ENCODE measurements at regions not wholly inside any gene's neighbourhood (a gene's known extent, or its start where the extent isn't known, plus 50 kb on each side); places are given as distances from the start of the nearest gene placed in this dataset.
A peak's percentile ranks its signal among the peaks of the same experiment; 100 is the strongest.

DNA sequence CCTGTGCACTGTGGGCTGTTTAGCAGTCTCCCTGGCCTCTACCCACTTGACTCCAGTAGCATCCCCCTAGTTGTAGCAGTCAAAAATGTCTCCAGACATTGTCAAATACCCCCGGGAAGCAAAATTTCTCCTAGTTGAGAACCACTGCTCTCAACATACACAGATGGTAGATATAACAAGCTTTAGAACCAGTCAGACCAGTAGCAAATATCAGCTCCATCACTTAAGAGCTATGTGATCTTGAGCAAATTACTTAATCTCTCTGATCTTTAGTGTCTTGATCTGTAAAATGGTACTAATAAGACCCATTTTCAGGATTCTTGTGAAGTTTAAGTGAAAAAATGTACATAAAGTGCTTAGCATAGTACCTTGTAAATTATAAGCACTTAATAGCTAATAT, 96.2 kb downstream of the DUSP6 start:
- no peak for DNase-seq (ENCODE audit: low read depth in 2 of 2)

- DNase-seq (ENCODE audit: low read depth in 2 of 2) = no peak
Observed at GRCh38 chr12:89253488-89253887, 98.8 kb downstream of the DUSP6 start.

- no peak for DNase-seq (ENCODE audit: low read depth in 2 of 2)
Observed at GRCh38 chr12:89252284-89252683, 100.0 kb downstream of the DUSP6 start.

- DNase-seq (ENCODE audit: low read depth in 2 of 2) = no peak
Observed at GRCh38 chr12:89251342-89252271, 100.7 kb downstream of the DUSP6 start.

DNA sequence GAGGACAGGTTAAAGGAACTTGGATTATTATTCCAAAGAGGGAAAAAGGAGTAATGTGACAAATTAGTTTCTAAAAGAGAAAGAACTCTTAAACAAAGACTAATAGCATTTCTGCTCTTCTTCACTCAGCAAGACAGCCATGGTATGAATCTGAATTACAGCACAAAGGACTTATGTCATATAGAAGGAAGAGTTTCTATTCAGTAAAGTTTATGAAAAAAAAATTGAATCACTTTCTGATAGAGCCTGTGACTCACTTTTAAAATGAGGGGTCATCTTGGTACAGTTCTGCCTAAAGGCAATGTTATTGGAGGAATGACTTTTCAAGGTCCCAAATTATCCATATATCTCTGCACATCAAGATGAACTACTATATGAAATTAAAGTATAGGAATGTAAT, 101.7 kb downstream of the DUSP6 start:
- DNase-seq (ENCODE audit: low read depth in 2 of 2) = no peak

DNA sequence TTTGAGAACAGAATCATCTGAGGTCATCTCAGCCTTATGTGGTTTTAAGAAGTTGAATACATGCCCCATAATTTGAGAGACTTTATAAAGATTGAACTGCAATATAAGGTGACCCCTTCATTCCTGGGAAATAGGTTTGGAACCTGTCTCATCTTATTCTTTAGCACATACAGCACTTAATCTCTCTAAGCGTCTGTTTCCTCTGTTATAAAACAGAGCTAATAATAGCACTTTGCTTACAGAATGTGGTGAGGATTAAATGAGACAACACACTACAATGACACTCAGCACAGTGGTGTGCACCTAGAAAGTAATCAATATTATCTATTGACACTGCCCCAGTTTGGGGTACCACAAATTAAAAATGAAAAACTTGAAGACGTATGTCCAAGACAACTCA, 102.1 kb downstream of the DUSP6 start:
- no peak for DNase-seq (ENCODE audit: low read depth in 2 of 2)

GRCh38 chr12:89247967-89248366, 104.3 kb downstream of the DUSP6 start:
- DNase-seq (ENCODE audit: low read depth in 2 of 2) = no peak

DNA sequence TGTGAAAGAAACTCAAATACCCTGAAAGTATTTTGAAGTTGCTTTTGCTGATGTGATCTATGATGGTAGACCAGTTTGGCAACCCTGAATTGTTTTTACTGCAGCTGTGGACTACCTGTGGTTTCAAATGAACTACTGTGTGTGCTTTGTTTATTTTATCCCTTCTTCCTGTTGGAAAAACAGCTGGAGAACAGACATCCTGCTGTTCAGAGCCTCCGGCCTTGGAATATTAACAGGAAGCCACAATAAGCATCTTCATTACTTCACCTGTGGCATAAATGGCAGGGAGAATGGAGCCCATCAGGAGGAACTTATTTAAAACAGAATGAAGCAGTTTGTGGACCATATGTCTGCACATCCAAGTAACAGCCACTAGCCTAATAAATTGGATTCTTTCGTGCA, 104.8 kb downstream of the DUSP6 start:
- DNase-seq (ENCODE audit: low read depth in 2 of 2) = no peak

- DNase-seq (ENCODE audit: low read depth in 2 of 2) = peak in 1 of 2 donors; percentile 18
Observed at GRCh38 chr12:89245090-89245489, 107.2 kb downstream of the DUSP6 start.

DNA sequence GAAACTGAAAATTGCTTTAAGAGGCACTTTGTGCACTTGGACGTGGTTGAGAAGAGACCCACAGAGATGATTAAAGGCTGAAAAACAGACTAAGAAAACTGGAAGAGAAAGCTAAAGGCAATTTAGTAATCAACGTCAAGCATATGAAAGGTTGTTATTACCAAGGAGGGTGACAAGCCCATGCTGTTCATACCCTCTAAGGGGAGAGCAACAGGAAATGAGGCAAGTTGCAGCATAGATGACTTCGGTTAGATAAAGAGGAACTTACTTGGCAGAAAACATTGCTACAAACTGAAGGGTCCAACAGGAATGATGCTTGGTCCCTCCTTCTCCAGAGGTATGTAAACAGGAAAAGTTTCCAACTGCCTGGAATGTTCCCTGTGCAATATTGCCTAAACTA, 107.8 kb downstream of the DUSP6 start:
- DNase-seq (ENCODE audit: low read depth in 2 of 2) = no peak

DNA sequence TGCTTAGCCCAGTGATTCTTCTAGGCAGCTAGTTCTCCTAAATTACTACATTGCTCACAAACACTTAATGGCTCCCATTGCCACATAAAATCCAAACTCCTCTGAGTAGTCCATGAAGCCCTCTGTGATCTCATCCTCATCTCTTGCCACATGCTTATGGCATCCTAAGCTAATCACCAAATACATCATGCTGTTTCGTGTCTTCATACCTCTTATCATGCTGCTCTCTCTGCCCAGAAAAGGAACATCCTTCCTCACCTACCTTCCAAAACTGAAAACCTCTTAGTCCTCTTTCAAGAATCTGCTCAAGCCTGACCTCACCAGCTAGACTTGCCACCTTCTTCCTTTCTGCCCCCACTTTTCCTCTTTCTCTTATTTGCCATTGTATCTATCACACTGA, 108.5 kb downstream of the DUSP6 start:
- no peak for DNase-seq (ENCODE audit: low read depth in 2 of 2)

DNA sequence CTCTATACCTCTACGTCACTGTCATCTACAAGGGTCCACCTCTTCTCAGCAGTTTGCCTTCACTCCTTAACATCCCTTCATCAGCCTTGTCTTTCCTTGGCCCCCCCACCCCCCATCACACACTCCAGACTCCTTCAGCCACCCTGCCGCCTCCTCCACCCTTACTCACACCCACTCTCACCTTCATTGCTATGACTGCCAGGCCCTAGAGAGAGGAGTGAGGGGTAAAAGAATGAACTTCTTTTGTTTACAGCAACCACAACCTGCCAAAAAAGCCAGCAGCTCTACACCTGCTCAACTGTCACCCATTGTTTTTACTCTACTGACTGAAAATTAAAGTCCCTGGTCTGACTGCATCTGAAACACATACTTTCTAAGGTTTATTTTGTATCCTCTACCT, 112.8 kb downstream of the DUSP6 start:
- DNase-seq (ENCODE audit: low read depth in 2 of 2) = no peak

GRCh38 chr12:89238593-89238992, 113.7 kb downstream of the DUSP6 start:
- DNase-seq (ENCODE audit: low read depth in 2 of 2) = no peak

DNA sequence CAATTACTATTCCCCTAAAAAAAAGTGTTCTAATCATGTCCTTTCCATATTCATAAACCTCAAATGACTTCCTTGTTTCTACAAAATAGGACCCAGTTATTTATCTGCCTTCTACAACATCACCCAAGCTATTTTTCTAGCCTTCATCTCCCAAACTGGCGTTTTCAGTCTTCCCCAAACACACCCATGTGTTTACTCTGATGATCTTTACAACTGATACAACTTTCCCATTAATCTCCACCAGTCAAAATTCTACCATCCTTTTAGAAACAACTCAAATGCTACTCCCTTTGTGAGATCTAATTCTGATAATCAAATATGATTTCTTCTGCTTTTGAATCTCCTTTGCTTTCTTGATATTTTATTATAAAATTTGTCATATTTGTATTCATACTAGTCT, 114.5 kb downstream of the DUSP6 start:
- DNase-seq (ENCODE audit: low read depth in 2 of 2) = no peak

- no peak for DNase-seq (ENCODE audit: low read depth in 2 of 2)
Observed at GRCh38 chr12:89236748-89237383, 115.4 kb downstream of the DUSP6 start.

DNA sequence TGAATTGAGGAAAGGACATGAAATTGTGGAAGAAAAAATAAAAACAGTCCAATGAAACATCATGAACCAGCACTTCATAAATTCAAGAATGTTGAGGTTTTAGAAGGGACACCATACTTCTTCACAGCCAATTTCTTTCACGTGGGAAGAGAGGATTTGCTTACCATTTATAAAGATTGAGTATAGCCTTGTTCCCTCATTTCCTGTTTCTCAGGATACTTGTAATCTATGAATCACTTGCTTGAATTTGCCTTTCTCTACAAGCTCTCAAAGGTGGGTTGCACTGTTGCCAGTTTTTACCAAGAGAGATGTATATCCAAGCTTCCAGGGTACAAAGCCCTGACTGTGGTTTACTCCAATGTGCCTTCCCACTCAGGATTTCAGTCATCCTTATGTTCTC, 116.1 kb downstream of the DUSP6 start:
- DNase-seq (ENCODE audit: low read depth in 2 of 2) = no peak

GRCh38 chr12:89235189-89235993, 116.9 kb downstream of the DUSP6 start:
- DNase-seq (ENCODE audit: low read depth in 2 of 2) = no peak

DNA sequence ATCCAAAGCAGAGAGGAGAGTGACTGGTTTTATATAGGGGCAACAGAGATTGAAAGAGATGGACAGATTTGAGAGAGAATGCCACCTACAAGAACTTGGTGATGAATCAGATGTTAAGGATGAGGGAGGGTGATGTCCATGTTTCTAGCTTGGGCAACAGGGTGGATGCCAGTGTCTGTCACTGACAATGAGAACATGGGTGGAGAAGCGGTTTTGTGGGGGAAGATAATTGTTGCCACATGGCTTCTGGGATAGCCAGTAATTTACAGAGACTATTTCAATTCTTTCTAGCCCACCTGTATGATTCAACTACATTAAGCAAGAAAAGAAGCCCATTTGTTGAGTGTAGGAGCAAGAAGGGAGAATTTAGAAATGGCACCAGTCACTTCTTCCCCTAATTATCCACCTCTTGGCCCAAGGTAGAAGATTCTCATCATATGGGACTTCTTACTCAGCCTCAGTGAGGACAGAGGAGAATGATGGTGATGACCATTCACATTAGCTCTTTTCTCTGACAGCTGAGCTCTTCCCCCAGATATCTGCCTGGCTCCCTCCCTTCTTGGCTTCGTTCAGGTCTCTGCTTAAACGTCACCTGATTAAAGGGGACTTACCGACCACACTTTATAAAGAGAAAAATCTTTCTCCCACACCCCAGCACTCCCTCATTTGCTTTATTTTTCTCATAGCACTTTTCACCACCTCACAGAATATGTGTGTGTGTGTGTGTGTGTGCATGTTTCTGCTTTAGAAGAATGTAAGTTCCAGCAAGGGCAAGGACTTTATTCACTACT, 117.8 kb downstream of the DUSP6 start:
- DNase-seq (ENCODE audit: low read depth in 2 of 2) = no peak

DNA sequence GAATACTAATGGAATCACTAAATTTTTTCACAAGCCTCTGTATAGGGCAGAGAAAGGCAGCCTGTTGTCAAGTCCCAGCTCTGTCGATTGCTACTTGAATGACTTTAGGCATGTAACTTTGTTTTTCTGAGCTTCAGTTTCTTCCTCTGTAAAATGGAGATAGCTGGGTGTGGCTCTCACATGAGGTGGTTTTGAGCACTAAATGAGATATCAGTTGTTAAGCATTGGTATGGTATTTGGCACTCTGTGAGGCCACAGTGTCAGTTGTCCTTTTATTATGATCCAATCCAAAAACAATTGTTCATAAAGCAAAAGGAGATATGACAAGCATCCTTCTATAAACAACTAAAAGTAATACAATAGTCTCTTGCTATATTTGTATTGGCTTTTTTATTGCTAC, 120.6 kb downstream of the DUSP6 start:
- no peak for DNase-seq (ENCODE audit: low read depth in 2 of 2)

DNA sequence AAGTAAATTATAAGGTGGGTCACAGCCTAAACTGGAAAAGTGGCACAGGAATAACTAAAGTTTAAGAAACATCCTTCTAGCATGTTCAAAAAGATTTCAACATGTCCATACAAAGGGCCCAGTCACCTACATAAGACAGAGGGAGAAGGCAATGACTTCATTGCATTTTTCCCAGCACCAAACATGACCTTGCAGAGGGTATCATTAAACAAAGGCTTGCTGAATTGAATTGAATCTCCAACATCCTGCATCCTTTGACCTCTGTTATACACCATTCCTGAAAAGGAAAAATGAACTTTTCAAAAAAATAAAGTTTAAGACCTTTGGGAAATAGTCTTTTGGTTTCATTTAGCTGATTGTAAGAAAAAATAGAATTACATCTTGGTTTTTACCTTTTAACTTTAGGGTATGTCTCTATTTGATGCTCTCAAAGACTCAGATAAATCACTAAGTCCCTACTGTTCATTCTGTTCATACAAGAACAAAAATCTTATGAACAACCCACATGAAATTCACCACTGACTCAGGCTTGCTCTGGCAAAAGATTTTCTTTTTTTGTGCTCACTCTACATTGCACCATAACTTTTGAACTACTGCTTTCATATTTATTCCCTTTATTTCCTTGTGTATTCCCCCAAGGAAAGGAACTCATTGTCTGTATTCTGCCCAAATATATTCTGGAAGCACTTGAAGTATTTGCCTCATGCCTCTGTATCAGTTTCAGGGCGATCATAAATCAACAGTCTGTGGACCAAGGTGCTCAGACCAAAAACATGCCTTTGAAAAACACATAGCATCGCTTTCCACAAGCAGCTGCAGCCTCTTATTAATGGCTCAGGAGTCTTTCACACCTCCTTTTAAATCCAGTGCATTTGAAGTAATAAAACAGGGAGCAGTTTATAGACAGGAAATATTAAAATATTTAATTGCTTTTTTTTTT, 121.7 kb downstream of the DUSP6 start:
- no peak for DNase-seq (ENCODE audit: low read depth in 2 of 2)

- no peak for DNase-seq (ENCODE audit: low read depth in 2 of 2)
Observed at GRCh38 chr12:89228491-89228890, 123.8 kb downstream of the DUSP6 start.
